ENCODE measurements at regions not wholly inside any gene's neighbourhood (a gene's known extent, or its start where the extent isn't known, plus 50 kb on each side); places are given as distances from the start of the nearest gene placed in this dataset.

- DNase-seq (ENCODE audit: low read depth) = peak; percentile 87
- no peak for TF ChIP-seq CTCF (conservative IDR thresholded peaks at IDR 0.05; ENCODE audit: control insufficient read depth, insufficient read depth, low read depth, low read length)
- no peak overlapping the region for H3K4me3 ChIP-seq (ENCODE audit: control insufficient read depth, low read depth, low read length)
Observed at GRCh38 chr2:187964746-187965145, 326.9 kb upstream of the GULP1 start.

GRCh38 chr2:187966924-187967323 lies 324.8 kb upstream of the GULP1 start:
- no peak for TF ChIP-seq CTCF (conservative IDR thresholded peaks at IDR 0.05; ENCODE audit: control insufficient read depth, insufficient read depth, low read depth, low read length)
- no peak overlapping the region for H3K4me3 ChIP-seq (ENCODE audit: control insufficient read depth, low read depth, low read length)
- peak; percentile 10 for DNase-seq (ENCODE audit: low read depth)

- no peak for TF ChIP-seq CTCF (conservative IDR thresholded peaks at IDR 0.05; ENCODE audit: control insufficient read depth, insufficient read depth, low read depth, low read length)
- DNase-seq (ENCODE audit: low read depth) = no peak
- no peak overlapping the region for H3K4me3 ChIP-seq (ENCODE audit: control insufficient read depth, low read depth, low read length)
Observed at GRCh38 chr2:187971893-187972292, 319.8 kb upstream of the GULP1 start.

GRCh38 chr2:187976259-187976985 lies 315.3 kb upstream of the GULP1 start:
- no peak for DNase-seq (ENCODE audit: low read depth)
- no peak overlapping the region for H3K4me3 ChIP-seq (ENCODE audit: control insufficient read depth, low read depth, low read length)
- no peak for TF ChIP-seq CTCF (conservative IDR thresholded peaks at IDR 0.05; ENCODE audit: control insufficient read depth, insufficient read depth, low read depth, low read length)

GRCh38 chr2:187976986-187977333 lies 314.7 kb upstream of the GULP1 start:
- TF ChIP-seq CTCF (conservative IDR thresholded peaks at IDR 0.05; ENCODE audit: control insufficient read depth, insufficient read depth, low read depth, low read length) = no peak
- DNase-seq (ENCODE audit: low read depth) = no peak
- H3K4me3 ChIP-seq (ENCODE audit: control insufficient read depth, low read depth, low read length) = no peak overlapping the region

GRCh38 chr2:187978356-187978755 lies 313.3 kb upstream of the GULP1 start:
- no peak for DNase-seq (ENCODE audit: low read depth)
- no peak overlapping the region for H3K4me3 ChIP-seq (ENCODE audit: control insufficient read depth, low read depth, low read length)
- TF ChIP-seq CTCF (conservative IDR thresholded peaks at IDR 0.05; ENCODE audit: control insufficient read depth, insufficient read depth, low read depth, low read length) = no peak

- DNase-seq (ENCODE audit: low read depth) = peak; percentile 87
- TF ChIP-seq CTCF (conservative IDR thresholded peaks at IDR 0.05; ENCODE audit: control insufficient read depth, insufficient read depth, low read depth, low read length) = no peak
- H3K4me3 ChIP-seq (ENCODE audit: control insufficient read depth, low read depth, low read length) = no peak overlapping the region
Observed at GRCh38 chr2:187982668-187983067, 309.0 kb upstream of the GULP1 start.

Data from fibroblast of mammary gland (primary cell).